NT2/D1 (cell line): ENCODE measurements at regions not wholly inside any gene's neighbourhood (a gene's known extent, or its start where the extent isn't known, plus 50 kb on each side); places are given as distances from the start of the nearest gene placed in this dataset.

Experiments
- SUZ12 ChIP-seq: IDR thresholded peaks from 2 replicates; pipeline ENCODE4 v1.6.1; 2011; ENCODE audit not compliant: insufficient read length, insufficient read depth; ENCODE audit errors: extremely low read depth
- YY1 ChIP-seq: IDR thresholded peaks from 2 replicates; pipeline ENCODE4 v1.6.1; 2011; ENCODE audit not compliant: insufficient read length, insufficient read depth

DNA sequence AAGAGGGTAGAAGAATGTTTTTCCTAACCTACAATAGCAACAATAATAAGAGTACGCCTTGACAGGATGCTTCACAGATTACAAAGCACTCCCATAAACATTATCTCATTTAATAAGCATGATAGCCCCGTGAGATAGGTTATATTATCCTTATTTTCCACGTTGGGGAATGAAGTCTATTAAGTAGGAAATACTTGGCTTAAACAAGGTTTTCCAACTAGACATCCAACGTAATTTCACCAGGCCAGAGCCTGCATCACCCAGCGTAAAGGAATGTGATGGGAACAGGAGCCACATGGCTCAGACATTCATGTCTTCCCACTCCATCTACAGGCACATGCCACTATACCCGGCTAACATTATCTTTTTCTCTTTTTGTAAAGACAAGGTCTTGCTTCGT lies 223.4 kb upstream of the AMIGO2 start:
- TF ChIP-seq YY1, result no peak
- TF ChIP-seq SUZ12, result no peak
